Ishikawa (cell line): ENCODE measurements at regions not wholly inside any gene's neighbourhood (a gene's known extent, or its start where the extent isn't known, plus 50 kb on each side); places are given as distances from the start of the nearest gene placed in this dataset.

Source experiments
- CEBPB ChIP-seq: IDR thresholded peaks from 2 replicates; pipeline ENCODE4 v1.6.1; 2012
- EGR1 ChIP-seq: IDR thresholded peaks from 2 replicates; pipeline ENCODE4 v1.6.1; 2012
- EP300 ChIP-seq: IDR thresholded peaks from 2 replicates; pipeline ENCODE4 v1.6.1; 2012; ENCODE audit warnings: borderline replicate concordance
- FOXM1 ChIP-seq: IDR thresholded peaks from 2 replicates; pipeline ENCODE4 v1.6.1; 2012; ENCODE audit warnings: low read depth, borderline replicate concordance
- TEAD4 ChIP-seq: IDR thresholded peaks from 2 replicates; pipeline ENCODE4 v1.6.1; 2012
- YY1 ChIP-seq: IDR thresholded peaks from 2 replicates; pipeline ENCODE4 v1.6.1; 2012; ENCODE audit warnings: low read depth
- TF ChIP-seq, protein P1 (sequence below): IDR thresholded peaks from 2 replicates; pipeline ENCODE4 v1.6.1; 2012; ENCODE audit warnings: low read depth, mild to moderate bottlenecking

DNA sequence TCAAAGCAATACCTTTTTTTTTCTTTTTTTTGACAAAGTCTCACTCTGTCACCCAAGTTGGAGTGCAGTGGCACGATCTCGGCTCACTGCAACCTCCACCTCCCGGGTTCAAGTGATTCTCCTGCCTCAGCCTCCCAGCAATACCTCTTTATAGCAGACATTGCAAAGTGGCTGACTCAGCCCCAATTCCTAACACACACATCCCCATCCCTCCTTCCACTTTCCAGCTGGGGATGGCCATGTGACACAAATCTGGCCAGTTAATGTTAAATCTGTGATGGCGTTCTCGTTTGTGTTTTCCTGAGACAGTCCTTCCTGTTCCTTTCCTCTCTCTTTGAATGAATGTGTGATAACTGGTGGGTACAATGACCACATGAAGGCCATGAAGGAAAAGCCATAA, 276.2 kb upstream of the KLF3 start:
- TF ChIP-seq CEBPB (no peak), YY1 (no peak), FOXM1 (no peak), TEAD4 (no peak), EP300 (no peak), EGR1 (no peak)
- TF ChIP-seq, protein P1, sequence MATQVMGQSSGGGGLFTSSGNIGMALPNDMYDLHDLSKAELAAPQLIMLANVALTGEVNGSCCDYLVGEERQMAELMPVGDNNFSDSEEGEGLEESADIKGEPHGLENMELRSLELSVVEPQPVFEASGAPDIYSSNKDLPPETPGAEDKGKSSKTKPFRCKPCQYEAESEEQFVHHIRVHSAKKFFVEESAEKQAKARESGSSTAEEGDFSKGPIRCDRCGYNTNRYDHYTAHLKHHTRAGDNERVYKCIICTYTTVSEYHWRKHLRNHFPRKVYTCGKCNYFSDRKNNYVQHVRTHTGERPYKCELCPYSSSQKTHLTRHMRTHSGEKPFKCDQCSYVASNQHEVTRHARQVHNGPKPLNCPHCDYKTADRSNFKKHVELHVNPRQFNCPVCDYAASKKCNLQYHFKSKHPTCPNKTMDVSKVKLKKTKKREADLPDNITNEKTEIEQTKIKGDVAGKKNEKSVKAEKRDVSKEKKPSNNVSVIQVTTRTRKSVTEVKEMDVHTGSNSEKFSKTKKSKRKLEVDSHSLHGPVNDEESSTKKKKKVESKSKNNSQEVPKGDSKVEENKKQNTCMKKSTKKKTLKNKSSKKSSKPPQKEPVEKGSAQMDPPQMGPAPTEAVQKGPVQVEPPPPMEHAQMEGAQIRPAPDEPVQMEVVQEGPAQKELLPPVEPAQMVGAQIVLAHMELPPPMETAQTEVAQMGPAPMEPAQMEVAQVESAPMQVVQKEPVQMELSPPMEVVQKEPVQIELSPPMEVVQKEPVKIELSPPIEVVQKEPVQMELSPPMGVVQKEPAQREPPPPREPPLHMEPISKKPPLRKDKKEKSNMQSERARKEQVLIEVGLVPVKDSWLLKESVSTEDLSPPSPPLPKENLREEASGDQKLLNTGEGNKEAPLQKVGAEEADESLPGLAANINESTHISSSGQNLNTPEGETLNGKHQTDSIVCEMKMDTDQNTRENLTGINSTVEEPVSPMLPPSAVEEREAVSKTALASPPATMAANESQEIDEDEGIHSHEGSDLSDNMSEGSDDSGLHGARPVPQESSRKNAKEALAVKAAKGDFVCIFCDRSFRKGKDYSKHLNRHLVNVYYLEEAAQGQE = no peak
